GM12892 (cell line): ENCODE measurements at regions not wholly inside any gene's neighbourhood (a gene's known extent, or its start where the extent isn't known, plus 50 kb on each side); places are given as distances from the start of the nearest gene placed in this dataset.

Experiments
- POLR2AphosphoS5 ChIP-seq: IDR thresholded peaks from 2 replicates; pipeline ENCODE4 v1.6.1; 2011; ENCODE audit warnings: low read depth, low read length, control low read depth
- TAF1 ChIP-seq: IDR thresholded peaks from 2 replicates; pipeline ENCODE4 v1.6.1; 2011; ENCODE audit warnings: low read depth, mild to moderate bottlenecking, control low read depth, low read length, borderline replicate concordance

GRCh38 chr2:196404276-196404675 is 232.9 kb upstream of the STK17B start:
- TF ChIP-seq POLR2AphosphoS5 (no peak), TAF1 (no peak)
